H1 (cell line): ENCODE measurements at regions not wholly inside any gene's neighbourhood (a gene's known extent, or its start where the extent isn't known, plus 50 kb on each side); places are given as distances from the start of the nearest gene placed in this dataset.

Experiments used
- CTCF ChIA-PET: fragments of 300-600 bp; sonication (Branson Sonifier 250); formaldehyde crosslinking; loops from one replicate; lab custom pipeline; 2021; ENCODE audit not compliant: partially characterized antibody; lab: Charles Lee
- POLR2A ChIA-PET: fragments of 300-600 bp; sonication (Branson Sonifier 250); formaldehyde crosslinking; loops from one replicate; lab custom pipeline; 2021; ENCODE audit warnings: inconsistent platforms; ENCODE audit not compliant: partially characterized antibody; lab: Charles Lee
- DNase-seq, 2 experiments: peaks; one replicate each; pipeline versions ENCODE4 v3.0.0 to v3.0.0-alpha.2; 2010 to 2022; ENCODE audit warnings: low spot score in 2 of 2, low read depth in 1 of 2, mixed read lengths in 1 of 2
- FAIRE-seq: peaks from 2 replicates; lab custom pipeline; 2011; peaks lifted over from hg19 to GRCh38; lab: Jason Lieb, UNC
- H2AFZ ChIP-seq: 2 replicates; pipeline ENCODE4 v1.8.1; 2012; ENCODE audit warnings: low read length, inconsistent platforms
- H2AK5ac ChIP-seq: 2 replicates; pipeline ENCODE4 v1.6.1; 2013; ENCODE audit warnings: low read depth, low read length
- H2BK120ac ChIP-seq: replicated peaks from 2 replicates; pipeline ENCODE3; 2013; ENCODE audit warnings: low read depth, low read length, inconsistent platforms
- H2BK12ac ChIP-seq: 2 replicates; pipeline ENCODE4 v1.6.1; 2013; ENCODE audit warnings: low read depth, low read length
- H2BK15ac ChIP-seq: 2 replicates; pipeline ENCODE4 v1.6.1; 2013; ENCODE audit warnings: low read length
- H2BK20ac ChIP-seq: 2 replicates; pipeline ENCODE4 v1.6.1; 2013; ENCODE audit warnings: low read length
- H2BK5ac ChIP-seq: 2 replicates; pipeline ENCODE4 v1.6.1; 2013; ENCODE audit warnings: low read depth, low read length
- H3K14ac ChIP-seq: 2 replicates; pipeline ENCODE4 v1.6.1; 2013; ENCODE audit warnings: inconsistent platforms; ENCODE audit not compliant: insufficient read length
- H3K18ac ChIP-seq: 2 replicates; pipeline ENCODE4 v1.6.1; 2013; ENCODE audit warnings: low read length; ENCODE audit errors: extremely low read depth
- H3K23ac ChIP-seq: 2 replicates; pipeline ENCODE4 v1.6.1; 2013; ENCODE audit warnings: inconsistent platforms; ENCODE audit not compliant: insufficient read length
- H3K23me2 ChIP-seq: 2 replicates; pipeline ENCODE4 v1.6.1; 2013; ENCODE audit warnings: low read depth, low read length
- H3K27ac ChIP-seq: 2 replicates; pipeline ENCODE4 v1.6.1; 2011; ENCODE audit warnings: low read depth, low read length, inconsistent platforms
- H3K27me3 ChIP-seq, 4 experiments: replicated peaks in 1 of 4; 1 replicate in 1 of 4; 2 replicates in 3 of 4; pipeline versions ENCODE4 v1.6.1 to v1.8.1; 2011 to 2013; ENCODE audit warnings: low read length in 3 of 4, mild to moderate bottlenecking in 3 of 4, inconsistent platforms in 2 of 4, mixed read lengths in 2 of 4, moderate library complexity in 1 of 4; ENCODE audit not compliant: control insufficient read depth in 3 of 4, insufficient read depth in 3 of 4; ENCODE audit errors: extremely low read depth in 1 of 4
- H3K36me3 ChIP-seq, 4 experiments: 2 replicates each; pipeline versions ENCODE4 v1.6.1 to v1.8.1; 2011 to 2013; ENCODE audit warnings: mild to moderate bottlenecking in 4 of 4, low read length in 3 of 4, moderate library complexity in 2 of 4, control low read depth in 1 of 4, inconsistent platforms in 1 of 4; ENCODE audit not compliant: insufficient read depth in 4 of 4, control insufficient read depth in 2 of 4
- H3K4ac ChIP-seq: replicated peaks from 2 replicates; pipeline ENCODE3; 2013; ENCODE audit warnings: low read length, low read depth, mixed read lengths, inconsistent platforms; ENCODE audit not compliant: insufficient read length
- H3K4me1 ChIP-seq, 4 experiments: replicated peaks in 1 of 4; 1 replicate in 1 of 4; 2 replicates in 3 of 4; pipeline versions ENCODE4 v1.6.1 to v1.8.1; 2011 to 2013; ENCODE audit warnings: low read length in 3 of 4, inconsistent platforms in 2 of 4, mixed read lengths in 1 of 4; ENCODE audit not compliant: insufficient read depth in 4 of 4, control insufficient read depth in 3 of 4
- H3K4me2 ChIP-seq, 2 experiments: 2 replicates each; pipeline versions ENCODE4 v1.6.1 to v1.8.1; 2011 to 2013; ENCODE audit warnings: low read depth in 2 of 2, low read length in 2 of 2, control low read depth in 1 of 2, inconsistent platforms in 1 of 2, mild to moderate bottlenecking in 1 of 2; ENCODE audit not compliant: insufficient read depth in 1 of 2
- H3K4me3 ChIP-seq, 4 experiments: fragments of 200-600, 300-600 bp in 1 of 4; sonication (generic), shearing (Covaris generic), sonication (Bioruptor Twin) in 1 of 4; 2 replicates each; pipeline versions ENCODE4 v1.5.1 to v1.8.1; 2011 to 2016; ENCODE audit warnings: low read length in 4 of 4, low read depth in 3 of 4, control low read depth in 2 of 4, inconsistent platforms in 2 of 4, mild to moderate bottlenecking in 2 of 4, mixed read lengths in 1 of 4, moderate library complexity in 1 of 4; ENCODE audit not compliant: insufficient read depth in 2 of 4; ENCODE audit errors: extremely low read depth in 1 of 4
- H3K56ac ChIP-seq: replicated peaks from 2 replicates; pipeline ENCODE3; 2013; ENCODE audit warnings: low read depth, mild to moderate bottlenecking, mixed read lengths, low read length, inconsistent platforms; ENCODE audit not compliant: insufficient read length
- H3K79me1 ChIP-seq: 2 replicates; pipeline ENCODE4 v1.6.1; 2013; ENCODE audit warnings: low read depth, low read length, control low read depth
- H3K79me2 ChIP-seq, 2 experiments: 2 replicates each; pipeline versions ENCODE4 v1.6.1 to v1.8.1; 2012 to 2013; ENCODE audit warnings: low read length in 2 of 2, mild to moderate bottlenecking in 2 of 2, inconsistent platforms in 1 of 2; ENCODE audit not compliant: insufficient read depth in 2 of 2, control insufficient read depth in 1 of 2
- H3K9ac ChIP-seq, 4 experiments: replicated peaks in 1 of 4; 1 replicate in 1 of 4; 2 replicates in 3 of 4; pipeline versions ENCODE4 v1.6.1 to v1.8.1; 2011 to 2013; ENCODE audit warnings: low read depth in 3 of 4, low read length in 3 of 4, control low read depth in 2 of 4, mild to moderate bottlenecking in 2 of 4, moderate library complexity in 2 of 4, inconsistent platforms in 1 of 4; ENCODE audit errors: extremely low read depth in 1 of 4
- H3K9me3 ChIP-seq, 2 experiments: 2 replicates each; pipeline versions ENCODE4 v1.6.1 to v1.8.1; 2012 to 2013; ENCODE audit warnings: mild to moderate bottlenecking in 2 of 2, moderate library complexity in 2 of 2, control low read depth in 1 of 2, inconsistent platforms in 1 of 2, low read depth in 1 of 2, low read length in 1 of 2, mixed read lengths in 1 of 2; ENCODE audit not compliant: insufficient read depth in 2 of 2
- H4K20me1 ChIP-seq, 2 experiments: replicated peaks in 1 of 2; 2 replicates each; pipeline versions ENCODE3 to v1.8.1; 2011 to 2013; ENCODE audit warnings: inconsistent platforms in 2 of 2, low read length in 2 of 2, mild to moderate bottlenecking in 1 of 2; ENCODE audit not compliant: insufficient read depth in 2 of 2, control insufficient read depth in 1 of 2
- H4K5ac ChIP-seq: 2 replicates; pipeline ENCODE4 v1.6.1; 2013; ENCODE audit warnings: low read length, low read depth, mixed read lengths, inconsistent platforms; ENCODE audit not compliant: insufficient read length
- H4K8ac ChIP-seq: 2 replicates; pipeline ENCODE4 v1.8.0; 2013; ENCODE audit warnings: mild to moderate bottlenecking, moderate library complexity, low read length, inconsistent platforms; ENCODE audit not compliant: insufficient read depth; ENCODE audit errors: extremely low read depth
- H4K91ac ChIP-seq: replicated peaks from 2 replicates; pipeline ENCODE3; 2013; ENCODE audit warnings: low read length, mixed read lengths, inconsistent platforms; ENCODE audit not compliant: insufficient read length
- BCL11A ChIP-seq, 2 experiments: IDR thresholded peaks; one replicate each; pipeline ENCODE4 v1.6.1; 2011; ENCODE audit warnings: low read depth in 2 of 2, low read length in 2 of 2, mild to moderate bottlenecking in 2 of 2
- CBX5 ChIP-seq: fragments of 300-800, 300-1000 bp; sonication (generic); IDR thresholded peaks from 2 replicates; pipeline ENCODE4 v1.7.1; 2016; ENCODE audit warnings: antibody characterized with exemption, low read length, low read depth
- CREB1 ChIP-seq: IDR thresholded peaks from 2 replicates; pipeline ENCODE4 v1.6.1; 2012; ENCODE audit warnings: inconsistent platforms
- EGR1 ChIP-seq: IDR thresholded peaks from 2 replicates; pipeline ENCODE4 v1.6.1; 2011; ENCODE audit warnings: low read depth, low read length, borderline replicate concordance
- EZH2 ChIP-seq: fragments of 200-600 bp; sonication (generic); IDR thresholded peaks from 2 replicates; pipeline ENCODE4 v1.7.1; 2012; ENCODE audit warnings: low read depth, mild to moderate bottlenecking, moderate library complexity, low read length, inconsistent platforms; ENCODE audit not compliant: severe bottlenecking
- POLR2A ChIP-seq, 2 experiments: IDR thresholded peaks; 1 replicate in 1 of 2; 2 replicates in 1 of 2; pipeline ENCODE4 v1.6.1; 2011; ENCODE audit warnings: low read depth in 2 of 2, low read length in 2 of 2, mild to moderate bottlenecking in 2 of 2; ENCODE audit errors: control extremely low read depth in 1 of 2
- SRF ChIP-seq: IDR thresholded peaks from 2 replicates; pipeline ENCODE4 v1.6.1; 2011; ENCODE audit warnings: mild to moderate bottlenecking, low read depth, low read length, moderate library complexity
- TAF1 ChIP-seq: IDR thresholded peaks from 2 replicates; pipeline ENCODE4 v1.6.1; 2011; ENCODE audit warnings: mild to moderate bottlenecking, low read depth, low read length
- TBP ChIP-seq: IDR thresholded peaks from 2 replicates; pipeline ENCODE4 v1.6.1; 2011; ENCODE audit warnings: low read depth, low read length, improper control_type of control experiment
- WGBS, 2 experiments: shearing (Covaris generic) in 1 of 2; methylation state at CpG; one replicate each; pipeline versions ENCODE4 v1.1.6 to v1.1.7; 2013 to 2015; ENCODE audit warnings: low lambda C conversion rate in 2 of 2, mixed read lengths in 2 of 2, inconsistent platforms in 1 of 2, low coverage in 1 of 2, missing lambda C conversion rate in 1 of 2; ENCODE audit not compliant: insufficient replicate concordance in 2 of 2, insufficient coverage in 1 of 2, insufficient read length in 1 of 2; ENCODE audit errors: extremely low coverage in 1 of 2, missing lambda C conversion rate in 1 of 2; 5-methylcytosine and 5-hydroxymethylcytosine counted together
- TF ChIP-seq, protein P1 (sequence below): IDR thresholded peaks from 2 replicates; pipeline ENCODE4 v1.6.1; 2012; ENCODE audit warnings: inconsistent platforms

DNA sequence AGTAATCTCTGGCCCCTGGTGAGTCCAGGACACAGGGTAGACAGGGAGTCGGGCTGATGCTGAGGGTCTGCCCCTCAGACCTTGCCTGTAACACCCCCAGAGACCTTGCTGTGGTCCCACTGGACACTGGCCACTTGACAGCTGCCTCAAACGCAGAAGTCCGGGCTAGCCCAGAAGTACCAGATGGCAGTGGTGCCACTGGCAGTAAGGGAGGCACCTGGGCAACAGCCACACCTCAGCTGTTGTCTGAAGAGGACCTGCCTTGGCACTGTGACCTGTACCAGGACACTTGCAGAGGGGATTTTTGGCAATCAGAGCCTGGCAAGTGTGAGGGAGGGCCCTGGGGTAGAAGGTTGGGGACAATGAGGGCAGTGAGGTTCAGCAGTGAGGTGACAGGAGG, 63.3 kb upstream of the UXT start:
- Histone ChIP-seq H2BK20ac (no peak overlapping the region), H3K56ac (no peak overlapping the region), H3K4me2 (no peak overlapping the region), H4K20me1 (no peaks in the 10 kb centered on the region), H2AFZ (no peak overlapping the region), H3K9ac (no peak overlapping the region), H3K27me3 (no peaks in the 10 kb centered on the region), H4K5ac (no peak overlapping the region), H3K18ac (no peak overlapping the region), H3K4ac (no peak overlapping the region), H2BK15ac (no peak overlapping the region), H3K14ac (no peak overlapping the region), H2BK120ac (no peak overlapping the region), H4K8ac (no peak overlapping the region), H3K36me3 (no peaks in the 10 kb centered on the region), H3K4me1 (no peaks in the 10 kb centered on the region), H3K79me1 (no peaks in the 10 kb centered on the region), H2AK5ac (no peak overlapping the region), H3K79me2 (no peaks in the 10 kb centered on the region), H2BK12ac (no peak overlapping the region), H3K23me2 (no peaks in the 10 kb centered on the region), H3K4me3 (no peak overlapping the region), H3K27ac (no peak overlapping the region), H3K23ac (no peak overlapping the region), H4K91ac (no peak overlapping the region), H3K9me3 (no peaks in the 10 kb centered on the region), H2BK5ac (no peak overlapping the region)
- CTCF ChIA-PET, result no interaction called here
- FAIRE-seq (no peak), DNase-seq (no peak)
- POLR2A ChIA-PET, result interaction anchor here (0.6 kb wide), 1 partner anchor 570 kb away, joined by 3 read pairs; no protein-coding TSS in a partner anchor
- WGBS, 2 experiments, result 67% methylated on average over 1 of the region's 3 CpGs; no CpG with 5 or more reads in 1 of the 2 experiments
- TF ChIP-seq EZH2 (no peak), TBP (no peak), SRF (no peak), EGR1 (no peak), BCL11A (IDR thresholded peaks at IDR 0.05; ENCODE audit: low read depth in 2 of 2, low read length in 2 of 2) (no peak), CREB1 (no peak), CBX5 (no peak), TAF1 (no peak), POLR2A (IDR thresholded peaks at IDR 0.05; ENCODE audit: control extremely low read depth in 1 of 2, low read depth in 2 of 2, low read length in 2 of 2) (no peak)
- TF ChIP-seq, protein P1, sequence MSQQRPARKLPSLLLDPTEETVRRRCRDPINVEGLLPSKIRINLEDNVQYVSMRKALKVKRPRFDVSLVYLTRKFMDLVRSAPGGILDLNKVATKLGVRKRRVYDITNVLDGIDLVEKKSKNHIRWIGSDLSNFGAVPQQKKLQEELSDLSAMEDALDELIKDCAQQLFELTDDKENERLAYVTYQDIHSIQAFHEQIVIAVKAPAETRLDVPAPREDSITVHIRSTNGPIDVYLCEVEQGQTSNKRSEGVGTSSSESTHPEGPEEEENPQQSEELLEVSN, result no peak
